Suprapubic skin (tissue), 4 donors: ENCODE measurements at regions not wholly inside any gene's neighbourhood (a gene's known extent, or its start where the extent isn't known, plus 50 kb on each side); places are given as distances from the start of the nearest gene placed in this dataset.

Experiments
- DNase-seq, 2 donors: peaks; one replicate each; pipeline ENCODE4 v3.0.0-alpha.2; 2019; ENCODE audit warnings: low spot score in 2 of 2
- H3K27ac ChIP-seq: fragments of 200-600 bp; sonication (generic); one replicate; pipeline ENCODE4 v1.5.1; 2019
- H3K27me3 ChIP-seq: fragments of 200-600 bp; sonication (generic); one replicate; pipeline ENCODE4 v1.5.1; 2019
- H3K36me3 ChIP-seq: fragments of 200-600 bp; sonication (generic); one replicate; pipeline ENCODE4 v1.5.1; 2019
- H3K4me1 ChIP-seq: fragments of 200-600 bp; sonication (generic); one replicate; pipeline ENCODE4 v1.5.1; 2019
- H3K4me3 ChIP-seq: fragments of 200-600 bp; sonication (generic); one replicate; pipeline ENCODE4 v1.5.1; 2019; ENCODE audit warnings: mild to moderate bottlenecking
- H3K9me3 ChIP-seq: fragments of 200-600 bp; sonication (generic); one replicate; pipeline ENCODE4 v1.5.1; 2019
- CTCF ChIP-seq, 2 donors: fragments of 200-600 bp in 1 of 2; fragments of 450-650 bp in 1 of 2; sonication (generic) in 1 of 2; IDR thresholded peaks; one replicate each; pipeline ENCODE4 v1.5.1; 2016 to 2019; ENCODE audit warnings: antibody characterized with exemption in 2 of 2, mild to moderate bottlenecking in 1 of 2, moderate library complexity in 1 of 2
- EP300 ChIP-seq: sonication (generic); formaldehyde crosslinking; IDR thresholded peaks from one replicate; pipeline ENCODE4 v1.6.1; 2017; ENCODE audit warnings: antibody characterized with exemption
- POLR2A ChIP-seq, 2 donors: fragments of 450-650 bp; IDR thresholded peaks; one replicate each; pipeline ENCODE4 v1.6.1; 2017; ENCODE audit warnings: antibody characterized with exemption in 2 of 2, mild to moderate bottlenecking in 2 of 2, moderate library complexity in 2 of 2
- POLR2AphosphoS5 ChIP-seq, 3 donors: sonication (generic); formaldehyde crosslinking; IDR thresholded peaks; one replicate each; pipeline ENCODE4 v1.6.1; 2017; ENCODE audit warnings: antibody characterized with exemption in 3 of 3
- WGBS: methylation state at CpG from one replicate; pipeline ENCODE4 v1.1.5; 2018; 5-methylcytosine and 5-hydroxymethylcytosine counted together

GRCh38 chr14:30221546-30221945 lies 293.9 kb upstream of the PRKD1 start:
- WGBS = 34% methylated on average over 7 of the region's 7 CpGs
- TF ChIP-seq POLR2A (IDR thresholded peaks at IDR 0.05) = no peak
- no peaks in the 10 kb centered on the region for H3K9me3 ChIP-seq
- H3K4me1 ChIP-seq = peaks cover 36% of the 10 kb centered on the region
- H3K27me3 ChIP-seq = no peaks in the 10 kb centered on the region
- H3K27ac ChIP-seq = no peak overlapping the region
- H3K36me3 ChIP-seq = no peaks in the 10 kb centered on the region
- DNase-seq = no peak
- H3K4me3 ChIP-seq = no peak overlapping the region

GRCh38 chr14:30223385-30223785 lies 295.7 kb upstream of the PRKD1 start:
- peak in 1 of 2 donors; percentile 79 for DNase-seq
- Histone ChIP-seq H3K27me3 (no peaks in the 10 kb centered on the region), H3K27ac (peak overlapping the region; percentile 12), H3K4me1 (peaks cover 36% of the 10 kb centered on the region), H3K36me3 (no peaks in the 10 kb centered on the region), H3K4me3 (no peak overlapping the region), H3K9me3 (no peaks in the 10 kb centered on the region)
- 28% methylated on average over 2 of the region's 2 CpGs for WGBS
- TF ChIP-seq EP300 = no peak
- no peak for TF ChIP-seq POLR2A (IDR thresholded peaks at IDR 0.05)
- TF ChIP-seq POLR2AphosphoS5 (IDR thresholded peaks at IDR 0.05) = peak in 1 of 3 donors; percentile 46
- no peak for TF ChIP-seq CTCF (IDR thresholded peaks at IDR 0.05)

- 33% methylated on average over 3 of the region's 3 CpGs for WGBS
Measured at GRCh38 chr14:30223966-30224365, 296.3 kb upstream of the PRKD1 start.

GRCh38 chr14:30225176-30225575 lies 297.5 kb upstream of the PRKD1 start:
- WGBS = 76% methylated on average over 1 of the region's 1 CpG
- DNase-seq = no peak
- Histone ChIP-seq H3K4me3 (no peak overlapping the region), H3K36me3 (no peaks in the 10 kb centered on the region), H3K4me1 (peaks cover 36% of the 10 kb centered on the region), H3K27me3 (no peaks in the 10 kb centered on the region), H3K9me3 (no peaks in the 10 kb centered on the region), H3K27ac (no peak overlapping the region)
- no peak for TF ChIP-seq POLR2A (IDR thresholded peaks at IDR 0.05)
- TF ChIP-seq CTCF (IDR thresholded peaks at IDR 0.05) = no peak
- no peak for TF ChIP-seq EP300
- TF ChIP-seq POLR2AphosphoS5 (IDR thresholded peaks at IDR 0.05) = no peak

More at GRCh38 chr14:30223966-30224365, 296.3 kb upstream of the PRKD1 start:
- Histone ChIP-seq H3K9me3 (no peaks in the 10 kb centered on the region), H3K27me3 (no peaks in the 10 kb centered on the region), H3K4me3 (no peak overlapping the region), H3K27ac (peak overlapping the region; percentile 12), H3K36me3 (no peaks in the 10 kb centered on the region), H3K4me1 (peaks cover 36% of the 10 kb centered on the region)
- DNase-seq = no peak
- TF ChIP-seq POLR2AphosphoS5 (IDR thresholded peaks at IDR 0.05) = no peak
- TF ChIP-seq EP300 = no peak
- no peak for TF ChIP-seq POLR2A (IDR thresholded peaks at IDR 0.05)
- no peak for TF ChIP-seq CTCF (IDR thresholded peaks at IDR 0.05)

GRCh38 chr14:30227436-30227835 lies 299.8 kb upstream of the PRKD1 start:
- Histone ChIP-seq H3K4me1 (peaks cover 24% of the 10 kb centered on the region), H3K4me3 (no peak overlapping the region), H3K36me3 (no peaks in the 10 kb centered on the region), H3K27ac (peak overlapping the region; percentile 50), H3K27me3 (no peaks in the 10 kb centered on the region), H3K9me3 (no peaks in the 10 kb centered on the region)
- TF ChIP-seq POLR2A (IDR thresholded peaks at IDR 0.05) (no peak), CTCF (IDR thresholded peaks at IDR 0.05) (no peak), POLR2AphosphoS5 (IDR thresholded peaks at IDR 0.05) (no peak), EP300 (no peak)
- DNase-seq = no peak
- 47% methylated on average over 3 of the region's 3 CpGs for WGBS

GRCh38 chr14:30227876-30228275 lies 300.2 kb upstream of the PRKD1 start:
- Histone ChIP-seq H3K4me3 (no peak overlapping the region), H3K4me1 (peaks cover 20% of the 10 kb centered on the region), H3K27me3 (no peaks in the 10 kb centered on the region), H3K27ac (peak overlapping the region; percentile 17), H3K9me3 (no peaks in the 10 kb centered on the region), H3K36me3 (no peaks in the 10 kb centered on the region)
- TF ChIP-seq EP300 (no peak), CTCF (IDR thresholded peaks at IDR 0.05) (no peak), POLR2AphosphoS5 (IDR thresholded peaks at IDR 0.05) (no peak), POLR2A (IDR thresholded peaks at IDR 0.05) (no peak)
- no peak for DNase-seq
- 17% methylated on average over 2 of the region's 2 CpGs for WGBS
